HFF-Myc (cell line): ENCODE measurements at regions not wholly inside any gene's neighbourhood (a gene's known extent, or its start where the extent isn't known, plus 50 kb on each side); places are given as distances from the start of the nearest gene placed in this dataset.

ENCODE experiments used
- DNase-seq: peaks from one replicate; pipeline ENCODE4 v3.0.0-alpha.2; 2011; ENCODE audit warnings: low read depth; ENCODE audit errors: extremely low read depth
- H3K4me3 ChIP-seq: replicated peaks from 2 replicates; pipeline ENCODE4 v1.5.1; 2011; ENCODE audit warnings: low read depth, mild to moderate bottlenecking, control low read depth, low read length
- TF ChIP-seq, protein P1 (sequence below): IDR thresholded peaks from 2 replicates; pipeline ENCODE4 v1.5.1; 2012; ENCODE audit warnings: mild to moderate bottlenecking, low read depth, low read length, control low read depth; ENCODE audit errors: missing control alignments

GRCh38 chr16:31745900-31746299 is 127.7 kb upstream of the ZNF267 start:
- TF ChIP-seq, protein P1, sequence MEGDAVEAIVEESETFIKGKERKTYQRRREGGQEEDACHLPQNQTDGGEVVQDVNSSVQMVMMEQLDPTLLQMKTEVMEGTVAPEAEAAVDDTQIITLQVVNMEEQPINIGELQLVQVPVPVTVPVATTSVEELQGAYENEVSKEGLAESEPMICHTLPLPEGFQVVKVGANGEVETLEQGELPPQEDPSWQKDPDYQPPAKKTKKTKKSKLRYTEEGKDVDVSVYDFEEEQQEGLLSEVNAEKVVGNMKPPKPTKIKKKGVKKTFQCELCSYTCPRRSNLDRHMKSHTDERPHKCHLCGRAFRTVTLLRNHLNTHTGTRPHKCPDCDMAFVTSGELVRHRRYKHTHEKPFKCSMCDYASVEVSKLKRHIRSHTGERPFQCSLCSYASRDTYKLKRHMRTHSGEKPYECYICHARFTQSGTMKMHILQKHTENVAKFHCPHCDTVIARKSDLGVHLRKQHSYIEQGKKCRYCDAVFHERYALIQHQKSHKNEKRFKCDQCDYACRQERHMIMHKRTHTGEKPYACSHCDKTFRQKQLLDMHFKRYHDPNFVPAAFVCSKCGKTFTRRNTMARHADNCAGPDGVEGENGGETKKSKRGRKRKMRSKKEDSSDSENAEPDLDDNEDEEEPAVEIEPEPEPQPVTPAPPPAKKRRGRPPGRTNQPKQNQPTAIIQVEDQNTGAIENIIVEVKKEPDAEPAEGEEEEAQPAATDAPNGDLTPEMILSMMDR: no peak
- no peak overlapping the region for H3K4me3 ChIP-seq
- DNase-seq: no peak

DNA sequence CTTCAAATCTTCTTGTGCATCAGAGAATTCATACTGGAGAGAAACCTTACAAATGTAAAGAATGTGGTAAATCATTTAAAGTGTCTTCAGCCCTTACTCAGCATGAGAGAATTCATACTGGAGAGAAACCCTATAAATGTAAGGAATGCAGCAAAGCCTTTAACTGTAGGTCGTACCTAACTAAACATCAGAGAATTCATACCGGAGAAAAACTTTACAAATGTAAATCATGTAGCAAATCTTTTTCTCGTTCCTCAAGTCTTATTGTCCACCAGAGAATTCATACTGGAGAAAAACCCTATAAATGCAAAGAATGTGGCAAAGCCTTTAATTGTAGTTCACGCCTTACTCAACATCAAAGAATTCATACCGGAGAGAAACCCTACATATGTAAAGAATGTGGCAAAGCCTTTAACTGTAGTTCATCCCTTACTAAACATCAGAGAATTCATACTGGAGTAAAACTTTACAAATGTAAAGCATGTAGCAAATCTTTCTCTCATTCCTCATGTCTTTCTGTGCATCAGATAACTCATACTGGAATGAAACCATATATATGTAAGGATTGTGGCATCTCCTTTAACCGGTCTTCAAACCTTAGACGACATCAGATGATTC is 118.5 kb upstream of the ZNF267 start:
- H3K4me3 ChIP-seq: no peak overlapping the region
- no peak for DNase-seq
- TF ChIP-seq, protein P1: no peak

GRCh38 chr16:31764103-31764502 is 109.5 kb upstream of the ZNF267 start:
- H3K4me3 ChIP-seq: no peak overlapping the region
- no peak for DNase-seq
- TF ChIP-seq, protein P1: no peak

GRCh38 chr16:31767267-31767666 is 106.3 kb upstream of the ZNF267 start:
- no peak for DNase-seq
- TF ChIP-seq, protein P1: no peak
- no peak overlapping the region for H3K4me3 ChIP-seq

- TF ChIP-seq, protein P1: no peak
- no peak for DNase-seq
- no peak overlapping the region for H3K4me3 ChIP-seq
Observed at GRCh38 chr16:31780342-31780741, 93.3 kb upstream of the ZNF267 start.

- no peak for DNase-seq
- H3K4me3 ChIP-seq: no peak overlapping the region
- TF ChIP-seq, protein P1: no peak
Observed at GRCh38 chr16:31785126-31785525, 88.5 kb upstream of the ZNF267 start.

DNA sequence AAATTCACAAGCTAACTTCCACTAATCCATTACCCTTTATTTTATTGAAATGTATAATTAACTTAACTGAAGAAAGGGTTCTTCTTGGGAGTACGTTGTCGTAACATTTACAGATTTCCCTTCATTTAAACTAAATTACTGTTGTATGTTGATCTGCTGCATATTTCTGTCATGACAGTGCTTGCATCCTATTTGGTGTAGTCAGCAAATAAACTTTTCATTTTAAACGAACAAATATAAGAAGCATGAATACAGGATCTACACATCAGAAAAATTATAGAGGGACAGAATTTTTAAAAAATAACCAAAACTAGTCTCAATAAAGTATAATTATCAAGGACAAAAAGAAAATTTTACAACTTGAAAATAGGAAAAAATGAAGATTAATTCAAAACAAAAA is 66.5 kb upstream of the ZNF267 start:
- TF ChIP-seq, protein P1: no peak
- no peak for DNase-seq
- H3K4me3 ChIP-seq: no peak overlapping the region
